ENCODE measurements at regions not wholly inside any gene's neighbourhood (a gene's known extent, or its start where the extent isn't known, plus 50 kb on each side); places are given as distances from the start of the nearest gene placed in this dataset.

DNA sequence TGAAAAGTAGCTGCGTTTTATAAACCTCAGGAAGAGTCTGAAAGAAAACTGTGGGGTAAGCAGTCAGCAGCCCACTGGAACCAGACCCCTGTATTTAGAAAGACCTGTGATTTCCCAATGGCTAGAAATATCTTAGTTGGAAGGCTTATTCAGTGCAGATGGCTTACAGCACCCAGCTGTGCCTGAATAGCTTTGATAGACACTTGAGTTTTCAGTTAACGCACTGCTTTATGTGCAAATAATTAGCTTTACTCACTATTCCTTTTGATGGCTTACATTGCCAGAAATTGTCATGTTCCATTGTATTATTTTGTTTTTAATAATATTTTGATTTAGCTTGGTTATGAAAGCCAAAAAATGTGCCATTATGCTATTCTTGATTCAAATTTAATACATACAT is 465.3 kb upstream of the SYNCRIP start:
- Mint-ChIP-seq H3K27me3 (no peaks in the 10 kb centered on the region), H3K4me1 (no peaks in the 10 kb centered on the region), H3K4me3 (no peak overlapping the region), H3K27ac (no peak overlapping the region), H3K9me3 (ENCODE audit: insufficient read depth) (peaks cover 2% of the 10 kb centered on the region)
- no peak overlapping the region for H2AFZ ChIP-seq (ENCODE audit: insufficient read depth, low read depth, low read length, poor library complexity, severe bottlenecking)
- H3K9ac ChIP-seq (ENCODE audit: low read length) = no peak overlapping the region
- no peak for TF ChIP-seq EZH2 (IDR thresholded peaks at IDR 0.05; ENCODE audit: borderline replicate concordance, insufficient read depth, low read depth, low read length, poor library complexity, severe bottlenecking)
- TF ChIP-seq, protein P1, sequence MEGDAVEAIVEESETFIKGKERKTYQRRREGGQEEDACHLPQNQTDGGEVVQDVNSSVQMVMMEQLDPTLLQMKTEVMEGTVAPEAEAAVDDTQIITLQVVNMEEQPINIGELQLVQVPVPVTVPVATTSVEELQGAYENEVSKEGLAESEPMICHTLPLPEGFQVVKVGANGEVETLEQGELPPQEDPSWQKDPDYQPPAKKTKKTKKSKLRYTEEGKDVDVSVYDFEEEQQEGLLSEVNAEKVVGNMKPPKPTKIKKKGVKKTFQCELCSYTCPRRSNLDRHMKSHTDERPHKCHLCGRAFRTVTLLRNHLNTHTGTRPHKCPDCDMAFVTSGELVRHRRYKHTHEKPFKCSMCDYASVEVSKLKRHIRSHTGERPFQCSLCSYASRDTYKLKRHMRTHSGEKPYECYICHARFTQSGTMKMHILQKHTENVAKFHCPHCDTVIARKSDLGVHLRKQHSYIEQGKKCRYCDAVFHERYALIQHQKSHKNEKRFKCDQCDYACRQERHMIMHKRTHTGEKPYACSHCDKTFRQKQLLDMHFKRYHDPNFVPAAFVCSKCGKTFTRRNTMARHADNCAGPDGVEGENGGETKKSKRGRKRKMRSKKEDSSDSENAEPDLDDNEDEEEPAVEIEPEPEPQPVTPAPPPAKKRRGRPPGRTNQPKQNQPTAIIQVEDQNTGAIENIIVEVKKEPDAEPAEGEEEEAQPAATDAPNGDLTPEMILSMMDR (IDR thresholded peaks at IDR 0.05) = no peak
- CTCF ChIA-PET = no interaction called here
- WGBS (ENCODE audit: insufficient coverage) = 80% methylated on average over 1 of the region's 2 CpGs
- no peaks in the 10 kb centered on the region for H3K4me1 ChIP-seq (ENCODE audit: control insufficient read depth in 2 of 2, insufficient read depth in 2 of 2, low read length in 2 of 2)
- H4K20me1 ChIP-seq (ENCODE audit: control insufficient read depth, insufficient read depth, low read length, poor library complexity, severe bottlenecking) = no peaks in the 10 kb centered on the region
- no peaks in the 10 kb centered on the region for H3K36me3 ChIP-seq (replicated peaks in 1 of 2; ENCODE audit: control extremely low read depth in 1 of 2, control insufficient read depth in 1 of 2, extremely low read depth in 1 of 2, insufficient read depth in 2 of 2, low read length in 1 of 2)
- no peaks in the 10 kb centered on the region for H3K79me2 ChIP-seq (ENCODE audit: control insufficient read depth, insufficient read depth, low read length)
- H3K9me3 ChIP-seq (ENCODE audit: control extremely low read depth in 1 of 3, control insufficient read depth in 2 of 3, insufficient read depth in 1 of 3, low read length in 2 of 3) = peaks cover 0 to 4% (median 0%) of the 10 kb centered on the region in 3 donors
- H3K4me2 ChIP-seq (replicated peaks; ENCODE audit: low read depth, low read length, poor library complexity, severe bottlenecking) = no peak overlapping the region
- H3K27ac ChIP-seq (ENCODE audit: low read length in 2 of 2) = no peak overlapping the region
- ATAC-seq (ENCODE audit: low read depth) (no peak), DNase-seq (no peak)
- POLR2A ChIA-PET = no interaction called here
- intact Hi-C loops (cut with micrococcal nuclease) = no loop called here
- H3K4me3 ChIP-seq (ENCODE audit: control extremely low read depth in 1 of 5, extremely low read depth in 1 of 5, insufficient read depth in 1 of 5, low read depth in 2 of 5, low read length in 4 of 5) = no peak overlapping the region
- no peaks in the 10 kb centered on the region for H3K27me3 ChIP-seq (replicated peaks in 1 of 4; ENCODE audit: control extremely low read depth in 1 of 4, control insufficient read depth in 3 of 4, insufficient read depth in 4 of 4, low read length in 3 of 4)

DNA sequence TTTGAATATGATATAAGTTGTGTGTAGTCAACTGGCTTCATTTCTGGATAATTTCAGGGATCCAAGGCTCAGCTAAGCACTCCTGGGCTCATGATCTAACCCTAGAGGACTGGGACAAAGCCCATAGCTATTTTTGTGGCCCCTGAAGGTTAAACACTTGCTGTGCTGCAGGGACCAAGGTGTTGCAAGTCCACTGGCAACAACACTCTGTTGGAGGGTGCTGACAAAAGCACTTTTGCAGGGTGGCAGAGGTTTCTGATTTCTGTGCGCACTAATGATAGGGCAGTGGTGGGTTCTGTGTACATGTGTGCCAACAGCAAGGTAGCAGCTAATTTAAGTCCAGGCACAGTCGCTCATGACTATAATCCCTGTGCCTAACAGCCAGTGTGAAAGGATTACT is 445.3 kb upstream of the SYNCRIP start:
- no peaks in the 10 kb centered on the region for H3K9me3 Mint-ChIP-seq (ENCODE audit: insufficient read depth)
- Histone ChIP-seq H4K20me1 (ENCODE audit: control insufficient read depth, insufficient read depth, low read length, poor library complexity, severe bottlenecking) (no peaks in the 10 kb centered on the region), H3K9me3 (ENCODE audit: control extremely low read depth in 1 of 3, control insufficient read depth in 2 of 3, insufficient read depth in 1 of 3, low read length in 2 of 3) (no peaks in the 10 kb centered on the region), H3K4me1 (ENCODE audit: control insufficient read depth in 2 of 2, insufficient read depth in 2 of 2, low read length in 2 of 2) (no peaks in the 10 kb centered on the region), H3K9ac (ENCODE audit: low read length) (no peak overlapping the region), H3K4me2 (replicated peaks; ENCODE audit: low read depth, low read length, poor library complexity, severe bottlenecking) (no peak overlapping the region), H3K27me3 (replicated peaks in 1 of 4; ENCODE audit: control extremely low read depth in 1 of 4, control insufficient read depth in 3 of 4, insufficient read depth in 4 of 4, low read length in 3 of 4) (no peaks in the 10 kb centered on the region), H3K4me3 (ENCODE audit: control extremely low read depth in 1 of 5, extremely low read depth in 1 of 5, insufficient read depth in 1 of 5, low read depth in 2 of 5, low read length in 4 of 5) (no peak overlapping the region), H3K27ac (ENCODE audit: low read length in 2 of 2) (no peak overlapping the region), H3K36me3 (replicated peaks in 1 of 2; ENCODE audit: control extremely low read depth in 1 of 2, control insufficient read depth in 1 of 2, extremely low read depth in 1 of 2, insufficient read depth in 2 of 2, low read length in 1 of 2) (no peaks in the 10 kb centered on the region), H2AFZ (ENCODE audit: insufficient read depth, low read depth, low read length, poor library complexity, severe bottlenecking) (no peak overlapping the region), H3K79me2 (ENCODE audit: control insufficient read depth, insufficient read depth, low read length) (no peaks in the 10 kb centered on the region)
- intact Hi-C loops (cut with micrococcal nuclease) = no loop called here
- TF ChIP-seq EZH2 (IDR thresholded peaks at IDR 0.05; ENCODE audit: borderline replicate concordance, insufficient read depth, low read depth, low read length, poor library complexity, severe bottlenecking) = no peak
- TF ChIP-seq, protein P1 (IDR thresholded peaks at IDR 0.05) = no peak
- no peak overlapping the region for H3K4me3 Mint-ChIP-seq
- ATAC-seq (ENCODE audit: low read depth) (no peak), DNase-seq (no peak)
- no peak overlapping the region for H3K27ac Mint-ChIP-seq
- 83% methylated on average over 2 of the region's 2 CpGs for WGBS (ENCODE audit: insufficient coverage)
- H3K4me1 Mint-ChIP-seq = no peaks in the 10 kb centered on the region
- POLR2A ChIA-PET = no interaction called here
- CTCF ChIA-PET = interaction anchor here (1.1 kb wide), 1 partner anchor 9 kb away, joined by 3 read pairs; no protein-coding TSS in a partner anchor
- no peaks in the 10 kb centered on the region for H3K27me3 Mint-ChIP-seq
